Stimulated activated CD4-positive, alpha-beta T cell treated with anti-CD3 and anti-CD28 coated beads, TNF-alpha, amount 100 ng/mL, for 24 hours (primary cell): ENCODE measurements at regions not wholly inside any gene's neighbourhood (a gene's known extent, or its start where the extent isn't known, plus 50 kb on each side); places are given as distances from the start of the nearest gene placed in this dataset.

ENCODE experiments used
- DNase-seq, 3 experiments: peaks; one replicate each; pipeline ENCODE4 v3.0.0-alpha.2; 2020; ENCODE audit warnings: low read depth in 3 of 3

GRCh38 chr21:38888991-38889561, 83.3 kb downstream of the ETS2 start:
- DNase-seq, result no peak

GRCh38 chr21:38887749-38888148, 82.0 kb downstream of the ETS2 start:
- DNase-seq, result no peak

- DNase-seq, result no peak
Measured at GRCh38 chr21:38887062-38887686, 81.4 kb downstream of the ETS2 start.

- DNase-seq, result no peak
Measured at GRCh38 chr21:38885909-38886308, 80.2 kb downstream of the ETS2 start.

GRCh38 chr21:38884440-38884839, 78.7 kb downstream of the ETS2 start:
- DNase-seq, result no peak

GRCh38 chr21:38883142-38883541, 77.4 kb downstream of the ETS2 start:
- no peak for DNase-seq

- DNase-seq, result no peak
Measured at GRCh38 chr21:38881131-38881530, 75.4 kb downstream of the ETS2 start.

GRCh38 chr21:38880577-38880966, 74.8 kb downstream of the ETS2 start:
- DNase-seq, result no peak

GRCh38 chr21:38879912-38880576, 74.3 kb downstream of the ETS2 start:
- DNase-seq, result no peak

GRCh38 chr21:38878379-38879179, 72.8 kb downstream of the ETS2 start:
- no peak for DNase-seq

- no peak for DNase-seq
Measured at GRCh38 chr21:38875694-38876492, 70.2 kb downstream of the ETS2 start.
